ENCODE measurements at regions not wholly inside any gene's neighbourhood (a gene's known extent, or its start where the extent isn't known, plus 50 kb on each side); places are given as distances from the start of the nearest gene placed in this dataset.

DNA sequence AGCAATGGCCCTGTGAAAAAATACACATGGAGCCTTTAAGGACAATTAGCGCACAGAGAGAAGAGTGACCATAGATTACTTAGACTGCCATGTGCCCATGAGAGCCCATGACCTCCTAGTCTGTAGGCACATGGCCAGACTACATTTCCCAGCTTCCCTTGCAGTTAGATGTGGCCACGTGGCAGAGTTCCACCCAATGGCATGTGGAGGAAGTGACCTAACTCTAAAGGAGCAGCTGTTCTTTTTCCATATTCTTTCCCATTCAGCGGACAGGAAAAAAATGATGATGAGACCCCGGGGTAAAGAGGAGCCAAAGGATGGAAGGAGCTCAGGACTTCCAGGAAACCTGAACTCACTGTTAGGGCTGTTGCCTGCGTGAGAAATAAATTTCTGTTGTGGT is 116.6 kb downstream of the CBLN4 start:
- H3K27ac ChIP-seq: no peak overlapping the region
- no peak for DNase-seq (ENCODE audit: low spot score)
- H3K9me3 ChIP-seq: no peaks in the 10 kb centered on the region
- WGBS: 87% methylated on average over 5 of the region's 5 CpGs
- TF ChIP-seq POLR2AphosphoS5 (IDR thresholded peaks at IDR 0.05) (no peak), POLR2A (IDR thresholded peaks at IDR 0.05) (no peak)
- TF ChIP-seq, protein P1, sequence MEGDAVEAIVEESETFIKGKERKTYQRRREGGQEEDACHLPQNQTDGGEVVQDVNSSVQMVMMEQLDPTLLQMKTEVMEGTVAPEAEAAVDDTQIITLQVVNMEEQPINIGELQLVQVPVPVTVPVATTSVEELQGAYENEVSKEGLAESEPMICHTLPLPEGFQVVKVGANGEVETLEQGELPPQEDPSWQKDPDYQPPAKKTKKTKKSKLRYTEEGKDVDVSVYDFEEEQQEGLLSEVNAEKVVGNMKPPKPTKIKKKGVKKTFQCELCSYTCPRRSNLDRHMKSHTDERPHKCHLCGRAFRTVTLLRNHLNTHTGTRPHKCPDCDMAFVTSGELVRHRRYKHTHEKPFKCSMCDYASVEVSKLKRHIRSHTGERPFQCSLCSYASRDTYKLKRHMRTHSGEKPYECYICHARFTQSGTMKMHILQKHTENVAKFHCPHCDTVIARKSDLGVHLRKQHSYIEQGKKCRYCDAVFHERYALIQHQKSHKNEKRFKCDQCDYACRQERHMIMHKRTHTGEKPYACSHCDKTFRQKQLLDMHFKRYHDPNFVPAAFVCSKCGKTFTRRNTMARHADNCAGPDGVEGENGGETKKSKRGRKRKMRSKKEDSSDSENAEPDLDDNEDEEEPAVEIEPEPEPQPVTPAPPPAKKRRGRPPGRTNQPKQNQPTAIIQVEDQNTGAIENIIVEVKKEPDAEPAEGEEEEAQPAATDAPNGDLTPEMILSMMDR (IDR thresholded peaks at IDR 0.05): no peak
- intact Hi-C loops (cut with DNase I): no loop called here
- no peaks in the 10 kb centered on the region for H3K36me3 ChIP-seq
- no peaks in the 10 kb centered on the region for H3K4me1 ChIP-seq (replicated peaks)
- H3K27me3 ChIP-seq (replicated peaks; ENCODE audit: insufficient read depth): no peaks in the 10 kb centered on the region
- no peak overlapping the region for H3K4me3 ChIP-seq

DNA sequence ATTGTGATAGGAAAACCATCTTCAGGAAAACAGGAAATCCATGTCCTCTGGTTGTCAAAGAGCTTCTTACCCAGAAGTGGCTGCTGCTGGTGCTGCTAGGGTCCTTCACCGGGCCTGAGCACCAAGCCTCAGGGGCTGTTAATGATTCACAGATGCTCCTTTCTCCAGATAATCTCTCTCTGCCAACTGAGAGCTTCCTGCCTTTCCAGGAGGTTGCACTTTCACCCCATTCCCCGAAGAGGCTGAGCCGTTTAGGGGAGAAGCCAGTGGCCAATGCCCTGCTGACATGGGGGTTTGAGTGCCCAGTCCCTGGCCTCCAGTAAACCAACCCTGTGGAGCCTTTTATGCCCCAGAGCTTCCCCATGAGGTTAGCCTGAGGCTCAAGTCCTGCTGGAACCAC is 122.4 kb downstream of the CBLN4 start:
- Histone ChIP-seq H3K27me3 (replicated peaks; ENCODE audit: insufficient read depth) (no peaks in the 10 kb centered on the region), H3K9me3 (no peaks in the 10 kb centered on the region), H3K36me3 (no peaks in the 10 kb centered on the region), H3K27ac (no peak overlapping the region), H3K4me1 (replicated peaks) (no peaks in the 10 kb centered on the region), H3K4me3 (no peak overlapping the region)
- intact Hi-C loops (cut with DNase I): no loop called here
- no peak for TF ChIP-seq POLR2AphosphoS5 (IDR thresholded peaks at IDR 0.05)
- TF ChIP-seq, protein P1 (IDR thresholded peaks at IDR 0.05): no peak
- TF ChIP-seq POLR2A (IDR thresholded peaks at IDR 0.05): no peak
- no peak for DNase-seq (ENCODE audit: low spot score)
- 53% methylated on average over 3 of the region's 3 CpGs for WGBS

DNA sequence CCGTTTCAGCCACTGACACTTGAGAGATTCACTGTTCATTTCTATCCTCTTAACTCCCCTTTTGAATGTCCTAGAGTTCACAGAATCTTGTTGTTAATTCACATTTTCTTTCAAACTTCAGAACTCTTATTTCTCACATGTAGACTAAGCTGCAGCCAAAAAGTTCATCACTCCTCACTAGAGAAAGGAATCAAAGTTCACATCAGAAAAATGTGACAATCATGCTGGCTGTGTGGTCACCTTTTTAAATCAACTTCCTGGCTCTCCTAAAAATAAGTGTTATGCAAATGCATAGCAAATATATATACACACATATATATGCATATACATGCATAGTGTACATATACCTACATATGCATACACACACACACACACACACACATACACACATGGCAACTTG is 123.0 kb downstream of the CBLN4 start:
- TF ChIP-seq POLR2A (IDR thresholded peaks at IDR 0.05) (no peak), POLR2AphosphoS5 (IDR thresholded peaks at IDR 0.05) (no peak)
- TF ChIP-seq, protein P1 (IDR thresholded peaks at IDR 0.05): no peak
- Histone ChIP-seq H3K4me3 (no peak overlapping the region), H3K9me3 (no peaks in the 10 kb centered on the region), H3K27ac (no peak overlapping the region), H3K4me1 (replicated peaks) (no peaks in the 10 kb centered on the region), H3K27me3 (replicated peaks; ENCODE audit: insufficient read depth) (no peaks in the 10 kb centered on the region), H3K36me3 (no peaks in the 10 kb centered on the region)
- no peak for DNase-seq (ENCODE audit: low spot score)
- 84% methylated on average over 1 of the region's 1 CpG for WGBS
- intact Hi-C loops (cut with DNase I): no loop called here

DNA sequence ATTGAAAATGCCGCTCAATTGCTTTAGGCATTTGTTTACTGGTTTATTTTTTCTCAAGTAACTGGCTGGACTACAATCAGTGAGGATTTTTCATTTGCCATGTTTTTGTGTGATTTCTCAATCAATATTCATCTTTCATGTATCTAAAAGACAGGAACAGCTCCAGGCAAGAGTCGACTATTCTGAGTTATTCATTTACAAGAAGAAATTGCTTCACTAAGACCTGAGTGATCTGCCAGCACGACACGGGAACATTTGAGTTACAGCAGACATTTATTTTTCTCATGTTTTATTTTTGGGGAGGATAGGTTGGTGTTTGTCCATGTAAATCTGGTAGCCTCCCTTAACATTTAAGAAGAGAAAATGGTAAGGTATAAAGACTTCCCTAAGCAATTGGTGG is 124.1 kb downstream of the CBLN4 start:
- no peaks in the 10 kb centered on the region for H3K27me3 ChIP-seq (replicated peaks; ENCODE audit: insufficient read depth)
- DNase-seq (ENCODE audit: low spot score): no peak
- TF ChIP-seq POLR2AphosphoS5 (IDR thresholded peaks at IDR 0.05): no peak
- TF ChIP-seq, protein P1 (IDR thresholded peaks at IDR 0.05): no peak
- TF ChIP-seq POLR2A (IDR thresholded peaks at IDR 0.05): no peak
- H3K4me3 ChIP-seq: no peak overlapping the region
- H3K4me1 ChIP-seq (replicated peaks): no peaks in the 10 kb centered on the region
- H3K9me3 ChIP-seq: no peaks in the 10 kb centered on the region
- intact Hi-C loops (cut with DNase I): no loop called here
- no peak overlapping the region for H3K27ac ChIP-seq
- 54% methylated on average over 4 of the region's 4 CpGs for WGBS
- H3K36me3 ChIP-seq: no peaks in the 10 kb centered on the region

DNA sequence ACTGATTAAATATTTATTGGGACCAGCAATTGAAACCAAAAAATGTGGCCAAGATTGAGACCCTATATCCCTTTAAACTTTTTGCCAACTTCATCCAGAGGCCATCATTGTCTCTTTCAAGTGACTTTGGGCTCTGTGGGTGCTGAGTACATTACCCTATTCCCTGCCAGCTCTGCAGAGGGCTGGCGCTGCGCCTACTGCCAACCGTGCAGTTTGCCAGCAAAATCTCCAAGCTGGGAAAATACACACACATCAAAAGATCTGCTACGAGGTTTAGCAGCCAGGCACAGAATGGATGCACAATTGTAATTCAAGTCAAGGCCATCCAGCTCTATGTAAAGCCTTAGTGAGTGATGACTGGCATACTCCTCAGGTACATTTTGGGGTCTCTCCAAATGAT is 125.0 kb downstream of the CBLN4 start:
- H3K9me3 ChIP-seq: no peaks in the 10 kb centered on the region
- H3K27me3 ChIP-seq (replicated peaks; ENCODE audit: insufficient read depth): no peaks in the 10 kb centered on the region
- WGBS: 19% methylated on average over 4 of the region's 4 CpGs
- intact Hi-C loops (cut with DNase I): no loop called here
- TF ChIP-seq POLR2AphosphoS5 (IDR thresholded peaks at IDR 0.05): no peak
- no peak for TF ChIP-seq POLR2A (IDR thresholded peaks at IDR 0.05)
- TF ChIP-seq, protein P1 (IDR thresholded peaks at IDR 0.05): no peak
- DNase-seq (ENCODE audit: low spot score): no peak
- H3K36me3 ChIP-seq: no peaks in the 10 kb centered on the region
- no peak overlapping the region for H3K4me3 ChIP-seq
- H3K4me1 ChIP-seq (replicated peaks): no peaks in the 10 kb centered on the region
- H3K27ac ChIP-seq: no peak overlapping the region

Measured in prostate gland (tissue), 2 donors.